Panc1 (cell line): ENCODE measurements at regions not wholly inside any gene's neighbourhood (a gene's known extent, or its start where the extent isn't known, plus 50 kb on each side); places are given as distances from the start of the nearest gene placed in this dataset.
A peak's percentile ranks its signal among the peaks of the same experiment; 100 is the strongest.

Experiments used
- ATAC-seq: fragments of 200-7000 bp; cut with Tn5 transposase; 2 replicates; pipeline ENCODE4 v1.9.1; 2020; ENCODE audit warnings: mild to moderate bottlenecking, moderate library complexity
- BruUV-seq: library from RNA; stranded (reverse); fragments of 400-500 nt; replicated peaks from 2 replicates; lab custom pipeline; 2021; lab: Mats Ljungman, UMichigan
- CTCF ChIA-PET: fragments of 300-600 bp; sonication (Branson Sonifier 250); formaldehyde crosslinking; loops from one replicate; lab custom pipeline; 2022; ENCODE audit warnings: antibody characterized with exemption; lab: Charles Lee
- POLR2A ChIA-PET: fragments of 300-600 bp; sonication (Branson Sonifier 250); formaldehyde crosslinking; loops from one replicate; lab custom pipeline; 2022; ENCODE audit warnings: antibody characterized with exemption; lab: Charles Lee
- DNase-seq: peaks from one replicate; pipeline ENCODE4 v3.0.0-alpha.2; 2010; ENCODE audit warnings: low read depth, low spot score
- H3K27ac ChIP-seq: 2 replicates; pipeline ENCODE4 v1.5.1; 2011; ENCODE audit warnings: mild to moderate bottlenecking, low read length, inconsistent platforms
- H3K27me3 ChIP-seq: fragments of 200-500 bp; sonication (Bioruptor generic); 2 replicates; pipeline ENCODE4 v1.6.0; 2014; ENCODE audit warnings: low read length, inconsistent platforms; ENCODE audit not compliant: control insufficient read depth, insufficient read depth
- H3K36me3 ChIP-seq: fragments of 200-500 bp; sonication (Bioruptor generic); 2 replicates; pipeline ENCODE4 v1.5.1; 2014; ENCODE audit warnings: inconsistent platforms, mild to moderate bottlenecking, low read length, moderate library complexity; ENCODE audit not compliant: control insufficient read depth, insufficient read depth
- H3K4me1 ChIP-seq: 2 replicates; pipeline ENCODE4 v1.5.1; 2011; ENCODE audit warnings: inconsistent platforms, mild to moderate bottlenecking, low read length, moderate library complexity; ENCODE audit not compliant: control insufficient read depth, insufficient read depth
- H3K4me3 ChIP-seq, 2 experiments: 2 replicates each; pipeline ENCODE4 v1.5.1; 2011 to 2012; ENCODE audit warnings: low read depth in 2 of 2, low read length in 2 of 2, mild to moderate bottlenecking in 2 of 2, inconsistent platforms in 1 of 2, moderate library complexity in 1 of 2
- H3K9me3 ChIP-seq: fragments of 200-500 bp; sonication (Bioruptor generic); 2 replicates; pipeline ENCODE4 v1.5.1; 2014; ENCODE audit warnings: low read depth, mild to moderate bottlenecking, inconsistent platforms, low read length, moderate library complexity; ENCODE audit not compliant: control insufficient read depth, insufficient read depth
- POLR2AphosphoS5 ChIP-seq: IDR thresholded peaks from 2 replicates; pipeline ENCODE4 v1.6.1; 2012; ENCODE audit warnings: mild to moderate bottlenecking, low read depth, low read length, moderate library complexity
- TCF7L2 ChIP-seq: IDR thresholded peaks from 2 replicates; pipeline ENCODE4 v1.6.1; 2011; ENCODE audit warnings: mild to moderate bottlenecking, low read depth, low read length, inconsistent platforms
- in situ Hi-C: cut with HindIII; loops from 2 replicates; pipeline ENCODE4 v1.10.0; 2016; ENCODE audit warnings: low sequenced_read_pairs, low pct_unique_long_range_greater_than_20kb
- intact Hi-C: fragments of 100-400 bp; cut with micrococcal nuclease; formaldehyde crosslinking; loops from one replicate; pipeline ENCODE4 v1.10.0; 2022; ENCODE audit not compliant: unreplicated experiment
- microRNA-seq: library from miRNA; unstranded; fragments of <30 nt; microRNA quantifications from one replicate; pipeline ENCODE4 v1.1.0, GENCODE V29; 2020; ENCODE audit not compliant: unreplicated experiment
- TF ChIP-seq, protein P1 (sequence below), 2 experiments: IDR thresholded peaks; 2 replicates each; pipeline ENCODE4 v1.6.1; 2011 to 2012; ENCODE audit warnings: low read depth in 2 of 2, control low read depth in 1 of 2, low read length in 1 of 2, mild to moderate bottlenecking in 1 of 2, moderate library complexity in 1 of 2; ENCODE audit not compliant: insufficient read depth in 1 of 2

DNA sequence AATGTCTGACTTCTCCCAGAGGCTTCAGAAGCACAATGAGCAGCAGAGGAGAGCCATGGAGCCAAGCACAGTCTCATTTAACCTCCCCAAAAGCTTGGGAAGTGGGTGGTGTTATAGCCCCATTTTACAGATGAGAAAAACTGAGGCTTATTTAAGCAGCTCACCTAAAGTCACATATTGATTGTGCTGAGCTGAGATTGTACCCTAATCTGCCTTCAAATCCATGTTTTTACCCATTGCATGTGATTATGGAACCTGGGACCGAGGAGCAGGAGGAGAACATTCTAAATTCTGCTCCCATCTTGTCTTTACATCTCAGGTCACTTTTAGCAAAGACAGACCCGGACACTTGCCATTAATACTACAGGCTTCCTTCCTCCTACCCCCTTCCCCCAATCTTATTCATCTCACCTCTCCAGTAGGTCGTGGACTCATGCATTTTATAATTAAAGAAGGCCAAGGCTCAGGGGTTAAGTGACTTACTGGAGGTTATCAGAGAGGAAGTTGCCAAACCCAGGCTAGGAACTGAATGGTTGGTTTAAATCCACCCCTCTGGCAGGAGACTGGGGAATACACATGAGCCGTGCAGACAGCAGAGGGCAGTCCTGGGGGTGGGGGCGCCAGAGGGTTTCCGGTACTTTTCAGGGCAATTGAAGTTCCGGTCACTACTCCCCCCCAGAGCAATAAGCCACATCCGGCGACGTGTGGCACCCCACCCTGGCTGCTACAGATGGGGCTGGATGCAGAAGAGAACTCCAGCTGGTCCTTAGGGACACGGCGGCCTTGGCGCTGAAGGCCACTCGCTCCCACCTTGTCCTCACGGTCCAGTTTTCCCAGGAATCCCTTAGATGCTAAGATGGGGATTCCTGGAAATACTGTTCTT lies 51.0 kb upstream of the IL17B start:
- DNase-seq, result no peak
- no peaks in the 10 kb centered on the region for H3K27me3 ChIP-seq
- no peak overlapping the region for H3K27ac ChIP-seq
- H3K4me1 ChIP-seq, result no peaks in the 10 kb centered on the region
- in situ Hi-C loops, result no loop called here
- intact Hi-C loops, result no loop called here
- no TSS peak for BruUV-seq
- ChIA-PET CTCF (no interaction called here), POLR2A (no interaction called here)
- H3K9me3 ChIP-seq, result no peaks in the 10 kb centered on the region
- H3K4me3 ChIP-seq, result no peak overlapping the region
- no peak for ATAC-seq
- H3K36me3 ChIP-seq, result no peaks in the 10 kb centered on the region
- TF ChIP-seq, protein P1, sequence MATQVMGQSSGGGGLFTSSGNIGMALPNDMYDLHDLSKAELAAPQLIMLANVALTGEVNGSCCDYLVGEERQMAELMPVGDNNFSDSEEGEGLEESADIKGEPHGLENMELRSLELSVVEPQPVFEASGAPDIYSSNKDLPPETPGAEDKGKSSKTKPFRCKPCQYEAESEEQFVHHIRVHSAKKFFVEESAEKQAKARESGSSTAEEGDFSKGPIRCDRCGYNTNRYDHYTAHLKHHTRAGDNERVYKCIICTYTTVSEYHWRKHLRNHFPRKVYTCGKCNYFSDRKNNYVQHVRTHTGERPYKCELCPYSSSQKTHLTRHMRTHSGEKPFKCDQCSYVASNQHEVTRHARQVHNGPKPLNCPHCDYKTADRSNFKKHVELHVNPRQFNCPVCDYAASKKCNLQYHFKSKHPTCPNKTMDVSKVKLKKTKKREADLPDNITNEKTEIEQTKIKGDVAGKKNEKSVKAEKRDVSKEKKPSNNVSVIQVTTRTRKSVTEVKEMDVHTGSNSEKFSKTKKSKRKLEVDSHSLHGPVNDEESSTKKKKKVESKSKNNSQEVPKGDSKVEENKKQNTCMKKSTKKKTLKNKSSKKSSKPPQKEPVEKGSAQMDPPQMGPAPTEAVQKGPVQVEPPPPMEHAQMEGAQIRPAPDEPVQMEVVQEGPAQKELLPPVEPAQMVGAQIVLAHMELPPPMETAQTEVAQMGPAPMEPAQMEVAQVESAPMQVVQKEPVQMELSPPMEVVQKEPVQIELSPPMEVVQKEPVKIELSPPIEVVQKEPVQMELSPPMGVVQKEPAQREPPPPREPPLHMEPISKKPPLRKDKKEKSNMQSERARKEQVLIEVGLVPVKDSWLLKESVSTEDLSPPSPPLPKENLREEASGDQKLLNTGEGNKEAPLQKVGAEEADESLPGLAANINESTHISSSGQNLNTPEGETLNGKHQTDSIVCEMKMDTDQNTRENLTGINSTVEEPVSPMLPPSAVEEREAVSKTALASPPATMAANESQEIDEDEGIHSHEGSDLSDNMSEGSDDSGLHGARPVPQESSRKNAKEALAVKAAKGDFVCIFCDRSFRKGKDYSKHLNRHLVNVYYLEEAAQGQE (IDR thresholded peaks at IDR 0.05; ENCODE audit: insufficient read depth in 1 of 2, low read depth in 2 of 2, low read length in 1 of 2), result no peak
- TF ChIP-seq POLR2AphosphoS5 (no peak), TCF7L2 (no peak)

Small RNAs in the stretch of these regions (microRNA-seq; reads per million reads assigned to microRNA genes)
- gene MIR145, result 16.2 reads per million, percentile 36 among the genes with 10 or more reads in this experiment
